HepG2 (cell line): ENCODE measurements at regions not wholly inside any gene's neighbourhood (a gene's known extent, or its start where the extent isn't known, plus 50 kb on each side); places are given as distances from the start of the nearest gene placed in this dataset.

Experiments used
- ELF1 ChIP-seq: sonication (generic); formaldehyde crosslinking; IDR thresholded peaks from 2 replicates; pipeline ENCODE4 v1.4.0; 2020; ENCODE audit warnings: missing genetic modification reagents
- FOXM1 ChIP-seq: sonication (generic); formaldehyde crosslinking; IDR thresholded peaks from 2 replicates; pipeline ENCODE4 v1.5.0; 2020; ENCODE audit warnings: missing genetic modification reagents
- IRX3 ChIP-seq: sonication (generic); formaldehyde crosslinking; IDR thresholded peaks from 2 replicates; pipeline ENCODE4 v1.8.1; 2023; ENCODE audit warnings: mild to moderate bottlenecking, low read depth, missing genetic modification reagents, borderline replicate concordance
- POLR2A ChIP-seq, 2 experiments: IDR thresholded peaks; 2 replicates each; pipeline ENCODE4 v1.6.1; 2011; ENCODE audit warnings: low read depth in 2 of 2, low read length in 2 of 2, mild to moderate bottlenecking in 1 of 2, moderate library complexity in 1 of 2; ENCODE audit not compliant: insufficient read depth in 1 of 2
- TAF1 ChIP-seq: sonication (generic); formaldehyde crosslinking; IDR thresholded peaks from 2 replicates; pipeline ENCODE4 v1.4.0; 2020; ENCODE audit warnings: missing genetic modification reagents
- ZKSCAN8 ChIP-seq: IDR thresholded peaks from 2 replicates; pipeline ENCODE4 v1.6.1; 2016; ENCODE audit warnings: borderline replicate concordance, missing genetic modification reagents, missing compliant biosample characterization
- ZNF766 ChIP-seq: sonication (generic); formaldehyde crosslinking; IDR thresholded peaks from 2 replicates; pipeline ENCODE4 v1.5.0; 2020; ENCODE audit warnings: missing genetic modification reagents, borderline replicate concordance
- ZSCAN22 ChIP-seq: sonication (generic); formaldehyde crosslinking; IDR thresholded peaks from 2 replicates; pipeline ENCODE4 v1.4.0; 2020; ENCODE audit warnings: mild to moderate bottlenecking, missing genetic modification reagents
- ZSCAN29 ChIP-seq: sonication (generic); formaldehyde crosslinking; conservative IDR thresholded peaks from 2 replicates; pipeline ENCODE4 v1.4.0; 2020; ENCODE audit warnings: mild to moderate bottlenecking, missing genetic modification reagents
- TF ChIP-seq, protein P1 (sequence below): sonication (generic); formaldehyde crosslinking; IDR thresholded peaks from 2 replicates; pipeline ENCODE4 v1.4.0; 2020; ENCODE audit warnings: missing genetic modification reagents, mild to moderate bottlenecking, borderline replicate concordance
- TF ChIP-seq, protein P2 (sequence below): sonication (generic); formaldehyde crosslinking; IDR thresholded peaks from 2 replicates; pipeline ENCODE4 v1.5.0; 2020; ENCODE audit warnings: mild to moderate bottlenecking, missing genetic modification reagents, moderate library complexity
- TF ChIP-seq, protein P3 (sequence below): sonication (generic); formaldehyde crosslinking; IDR thresholded peaks from 2 replicates; pipeline ENCODE4 v1.4.0; 2020; ENCODE audit warnings: mild to moderate bottlenecking, missing genetic modification reagents
- TF ChIP-seq, protein P4 (sequence below): sonication (generic); formaldehyde crosslinking; IDR thresholded peaks from 2 replicates; pipeline ENCODE4 v1.4.0; 2020; ENCODE audit warnings: missing genetic modification reagents, borderline replicate concordance
- TF ChIP-seq, protein P5 (sequence below): sonication (generic); formaldehyde crosslinking; IDR thresholded peaks from 2 replicates; pipeline ENCODE4 v1.5.0; 2020; ENCODE audit warnings: missing genetic modification reagents, mild to moderate bottlenecking, borderline replicate concordance

DNA sequence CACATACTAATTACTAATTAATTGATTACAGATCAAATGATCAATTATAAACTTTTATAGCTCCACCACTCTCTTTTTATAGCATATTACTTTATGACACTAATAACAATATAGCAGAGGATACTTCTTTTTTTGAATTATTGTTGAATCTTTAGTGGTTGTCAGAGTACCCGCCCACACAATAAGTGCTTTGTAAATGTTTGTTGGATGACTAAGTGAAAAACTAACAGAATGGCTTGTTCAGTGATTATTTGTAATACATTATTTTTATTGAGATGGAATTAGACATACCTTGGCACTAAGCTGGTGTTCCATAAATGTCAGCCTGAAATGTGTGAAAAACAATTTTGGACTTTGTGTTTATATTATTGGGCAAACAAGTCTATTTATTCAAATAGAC, 670.5 kb upstream of the ATXN7L3B start:
- no peak for TF ChIP-seq ELF1 (CRISPR knock-in tag)
- no peak for TF ChIP-seq IRX3 (CRISPR knock-in tag)
- TF ChIP-seq, protein P1, sequence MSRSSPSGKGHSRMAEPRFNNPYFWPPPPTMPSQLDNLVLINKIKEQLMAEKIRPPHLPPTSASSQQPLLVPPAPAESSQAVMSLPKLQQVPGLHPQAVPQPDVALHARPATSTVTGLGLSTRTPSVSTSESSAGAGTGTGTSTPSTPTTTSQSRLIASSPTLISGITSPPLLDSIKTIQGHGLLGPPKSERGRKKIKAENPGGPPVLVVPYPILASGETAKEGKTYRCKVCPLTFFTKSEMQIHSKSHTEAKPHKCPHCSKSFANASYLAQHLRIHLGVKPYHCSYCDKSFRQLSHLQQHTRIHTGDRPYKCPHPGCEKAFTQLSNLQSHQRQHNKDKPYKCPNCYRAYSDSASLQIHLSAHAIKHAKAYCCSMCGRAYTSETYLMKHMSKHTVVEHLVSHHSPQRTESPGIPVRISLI (CRISPR knock-in tag) = no peak
- TF ChIP-seq, protein P2, sequence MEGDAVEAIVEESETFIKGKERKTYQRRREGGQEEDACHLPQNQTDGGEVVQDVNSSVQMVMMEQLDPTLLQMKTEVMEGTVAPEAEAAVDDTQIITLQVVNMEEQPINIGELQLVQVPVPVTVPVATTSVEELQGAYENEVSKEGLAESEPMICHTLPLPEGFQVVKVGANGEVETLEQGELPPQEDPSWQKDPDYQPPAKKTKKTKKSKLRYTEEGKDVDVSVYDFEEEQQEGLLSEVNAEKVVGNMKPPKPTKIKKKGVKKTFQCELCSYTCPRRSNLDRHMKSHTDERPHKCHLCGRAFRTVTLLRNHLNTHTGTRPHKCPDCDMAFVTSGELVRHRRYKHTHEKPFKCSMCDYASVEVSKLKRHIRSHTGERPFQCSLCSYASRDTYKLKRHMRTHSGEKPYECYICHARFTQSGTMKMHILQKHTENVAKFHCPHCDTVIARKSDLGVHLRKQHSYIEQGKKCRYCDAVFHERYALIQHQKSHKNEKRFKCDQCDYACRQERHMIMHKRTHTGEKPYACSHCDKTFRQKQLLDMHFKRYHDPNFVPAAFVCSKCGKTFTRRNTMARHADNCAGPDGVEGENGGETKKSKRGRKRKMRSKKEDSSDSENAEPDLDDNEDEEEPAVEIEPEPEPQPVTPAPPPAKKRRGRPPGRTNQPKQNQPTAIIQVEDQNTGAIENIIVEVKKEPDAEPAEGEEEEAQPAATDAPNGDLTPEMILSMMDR (CRISPR knock-in tag) = no peak
- TF ChIP-seq, protein P3, sequence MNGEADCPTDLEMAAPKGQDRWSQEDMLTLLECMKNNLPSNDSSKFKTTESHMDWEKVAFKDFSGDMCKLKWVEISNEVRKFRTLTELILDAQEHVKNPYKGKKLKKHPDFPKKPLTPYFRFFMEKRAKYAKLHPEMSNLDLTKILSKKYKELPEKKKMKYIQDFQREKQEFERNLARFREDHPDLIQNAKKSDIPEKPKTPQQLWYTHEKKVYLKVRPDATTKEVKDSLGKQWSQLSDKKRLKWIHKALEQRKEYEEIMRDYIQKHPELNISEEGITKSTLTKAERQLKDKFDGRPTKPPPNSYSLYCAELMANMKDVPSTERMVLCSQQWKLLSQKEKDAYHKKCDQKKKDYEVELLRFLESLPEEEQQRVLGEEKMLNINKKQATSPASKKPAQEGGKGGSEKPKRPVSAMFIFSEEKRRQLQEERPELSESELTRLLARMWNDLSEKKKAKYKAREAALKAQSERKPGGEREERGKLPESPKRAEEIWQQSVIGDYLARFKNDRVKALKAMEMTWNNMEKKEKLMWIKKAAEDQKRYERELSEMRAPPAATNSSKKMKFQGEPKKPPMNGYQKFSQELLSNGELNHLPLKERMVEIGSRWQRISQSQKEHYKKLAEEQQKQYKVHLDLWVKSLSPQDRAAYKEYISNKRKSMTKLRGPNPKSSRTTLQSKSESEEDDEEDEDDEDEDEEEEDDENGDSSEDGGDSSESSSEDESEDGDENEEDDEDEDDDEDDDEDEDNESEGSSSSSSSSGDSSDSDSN (CRISPR knock-in tag) = no peak
- no peak for TF ChIP-seq POLR2A (IDR thresholded peaks at IDR 0.05; ENCODE audit: insufficient read depth in 1 of 2, low read depth in 2 of 2, low read length in 2 of 2)
- no peak for TF ChIP-seq TAF1 (CRISPR knock-in tag)
- TF ChIP-seq ZSCAN22 = no peak
- no peak for TF ChIP-seq FOXM1 (CRISPR knock-in tag)
- TF ChIP-seq ZNF766 (CRISPR knock-in tag) = no peak
- TF ChIP-seq ZSCAN29 (CRISPR knock-in tag) = no peak
- TF ChIP-seq, protein P4, sequence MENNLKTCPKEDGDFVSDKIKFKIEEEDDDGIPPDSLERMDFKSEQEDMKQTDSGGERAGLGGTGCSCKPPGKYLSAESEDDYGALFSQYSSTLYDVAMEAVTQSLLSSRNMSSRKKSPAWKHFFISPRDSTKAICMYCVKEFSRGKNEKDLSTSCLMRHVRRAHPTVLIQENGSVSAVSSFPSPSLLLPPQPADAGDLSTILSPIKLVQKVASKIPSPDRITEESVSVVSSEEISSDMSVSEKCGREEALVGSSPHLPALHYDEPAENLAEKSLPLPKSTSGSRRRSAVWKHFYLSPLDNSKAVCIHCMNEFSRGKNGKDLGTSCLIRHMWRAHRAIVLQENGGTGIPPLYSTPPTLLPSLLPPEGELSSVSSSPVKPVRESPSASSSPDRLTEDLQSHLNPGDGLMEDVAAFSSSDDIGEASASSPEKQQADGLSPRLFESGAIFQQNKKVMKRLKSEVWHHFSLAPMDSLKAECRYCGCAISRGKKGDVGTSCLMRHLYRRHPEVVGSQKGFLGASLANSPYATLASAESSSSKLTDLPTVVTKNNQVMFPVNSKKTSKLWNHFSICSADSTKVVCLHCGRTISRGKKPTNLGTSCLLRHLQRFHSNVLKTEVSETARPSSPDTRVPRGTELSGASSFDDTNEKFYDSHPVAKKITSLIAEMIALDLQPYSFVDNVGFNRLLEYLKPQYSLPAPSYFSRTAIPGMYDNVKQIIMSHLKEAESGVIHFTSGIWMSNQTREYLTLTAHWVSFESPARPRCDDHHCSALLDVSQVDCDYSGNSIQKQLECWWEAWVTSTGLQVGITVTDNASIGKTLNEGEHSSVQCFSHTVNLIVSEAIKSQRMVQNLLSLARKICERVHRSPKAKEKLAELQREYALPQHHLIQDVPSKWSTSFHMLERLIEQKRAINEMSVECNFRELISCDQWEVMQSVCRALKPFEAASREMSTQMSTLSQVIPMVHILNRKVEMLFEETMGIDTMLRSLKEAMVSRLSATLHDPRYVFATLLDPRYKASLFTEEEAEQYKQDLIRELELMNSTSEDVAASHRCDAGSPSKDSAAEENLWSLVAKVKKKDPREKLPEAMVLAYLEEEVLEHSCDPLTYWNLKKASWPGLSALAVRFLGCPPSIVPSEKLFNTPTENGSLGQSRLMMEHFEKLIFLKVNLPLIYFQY = no peak
- no peak for TF ChIP-seq ZKSCAN8 (CRISPR knock-in tag)
- TF ChIP-seq, protein P5, sequence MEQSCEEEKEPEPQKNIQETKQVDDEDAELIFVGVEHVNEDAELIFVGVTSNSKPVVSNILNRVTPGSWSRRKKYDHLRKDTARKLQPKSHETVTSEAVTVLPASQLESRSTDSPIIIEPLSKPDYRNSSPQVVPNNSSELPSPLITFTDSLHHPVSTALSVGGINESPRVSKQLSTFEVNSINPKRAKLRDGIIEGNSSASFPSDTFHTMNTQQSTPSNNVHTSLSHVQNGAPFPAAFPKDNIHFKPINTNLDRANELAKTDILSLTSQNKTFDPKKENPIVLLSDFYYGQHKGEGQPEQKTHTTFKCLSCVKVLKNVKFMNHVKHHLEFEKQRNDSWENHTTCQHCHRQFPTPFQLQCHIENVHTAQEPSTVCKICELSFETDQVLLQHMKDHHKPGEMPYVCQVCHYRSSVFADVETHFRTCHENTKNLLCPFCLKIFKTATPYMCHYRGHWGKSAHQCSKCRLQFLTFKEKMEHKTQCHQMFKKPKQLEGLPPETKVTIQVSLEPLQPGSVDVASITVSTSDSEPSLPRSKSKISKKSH = no peak
